Activated T-cell treated with anti-CD3 and anti-CD28 coated beads for 4 hours (primary cell): ENCODE measurements at regions not wholly inside any gene's neighbourhood (a gene's known extent, or its start where the extent isn't known, plus 50 kb on each side); places are given as distances from the start of the nearest gene placed in this dataset.
"Not testable (repeated sequence)": the region's sequence is repeated elsewhere in the genome, so short reads cannot be mapped to it uniquely, and the experiment has no call there.

Experiments used
- DNase-seq: peaks from one replicate; pipeline ENCODE4 v3.0.0-alpha.2; 2020

GRCh38 chr4:81751531-81752289 is 280.0 kb upstream of the RASGEF1B start:
- no peak for DNase-seq

GRCh38 chr4:81747242-81747930 is 275.7 kb upstream of the RASGEF1B start:
- no peak for DNase-seq

- DNase-seq: no peak
Observed at GRCh38 chr4:81746773-81747172, 275.1 kb upstream of the RASGEF1B start.

DNA sequence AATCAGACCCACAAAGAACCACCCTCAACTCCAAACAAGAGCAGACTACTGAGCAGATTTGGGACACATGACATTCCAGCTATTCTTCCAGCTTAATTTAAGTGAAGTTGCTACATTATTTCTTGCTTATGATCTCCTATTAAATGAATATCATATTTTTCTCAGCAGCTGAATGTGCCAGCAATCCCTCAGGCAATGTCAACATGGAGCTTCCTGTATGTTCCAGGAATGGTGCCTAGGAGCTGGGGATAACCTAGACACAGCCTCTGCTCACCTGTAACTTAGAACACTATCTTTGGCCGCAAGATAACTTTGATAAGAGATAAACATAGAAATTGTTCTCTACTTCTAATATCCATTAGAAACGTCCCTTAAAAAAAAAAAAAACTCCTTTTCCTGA is 274.4 kb upstream of the RASGEF1B start:
- DNase-seq: no peak

GRCh38 chr4:81745050-81745449 is 273.3 kb upstream of the RASGEF1B start:
- DNase-seq: no peak

DNA sequence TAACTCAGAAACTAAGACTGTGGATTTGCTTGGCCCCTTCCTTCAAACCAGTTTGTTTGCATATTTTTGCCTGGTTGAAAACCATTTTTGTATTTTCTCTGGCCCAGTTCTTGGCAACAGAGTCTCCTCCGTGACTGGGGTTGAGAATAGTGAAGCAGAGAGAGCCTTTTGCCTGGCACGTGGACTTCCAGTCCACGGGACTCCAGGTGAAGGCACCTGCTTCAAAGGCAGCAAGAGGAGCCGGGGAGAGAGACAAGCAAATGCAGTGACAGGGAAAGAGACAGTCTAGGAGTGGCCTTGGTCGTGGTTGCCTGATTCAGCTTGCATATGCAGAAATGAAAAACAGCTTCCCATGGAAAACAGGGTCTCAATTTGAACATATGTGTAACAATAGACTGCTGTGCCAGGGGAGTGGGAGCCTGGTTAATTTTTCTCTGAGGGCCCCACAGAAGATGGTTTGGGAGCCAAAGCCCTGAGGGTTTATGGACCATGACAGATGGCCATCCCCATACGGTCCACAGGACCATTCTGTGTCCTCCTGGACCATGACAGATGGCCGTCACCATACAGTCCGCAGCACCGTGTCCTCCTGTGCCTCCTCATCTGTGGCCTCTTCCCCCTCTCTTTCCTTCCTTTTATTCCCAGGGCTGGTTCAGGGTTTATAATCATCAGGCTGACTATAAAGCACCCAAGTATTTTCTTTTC is 272.2 kb upstream of the RASGEF1B start:
- DNase-seq: no peak

GRCh38 chr4:81740487-81740886 is 268.8 kb upstream of the RASGEF1B start:
- DNase-seq: no peak

- no peak for DNase-seq
Observed at GRCh38 chr4:81738891-81739290, 267.2 kb upstream of the RASGEF1B start.

DNA sequence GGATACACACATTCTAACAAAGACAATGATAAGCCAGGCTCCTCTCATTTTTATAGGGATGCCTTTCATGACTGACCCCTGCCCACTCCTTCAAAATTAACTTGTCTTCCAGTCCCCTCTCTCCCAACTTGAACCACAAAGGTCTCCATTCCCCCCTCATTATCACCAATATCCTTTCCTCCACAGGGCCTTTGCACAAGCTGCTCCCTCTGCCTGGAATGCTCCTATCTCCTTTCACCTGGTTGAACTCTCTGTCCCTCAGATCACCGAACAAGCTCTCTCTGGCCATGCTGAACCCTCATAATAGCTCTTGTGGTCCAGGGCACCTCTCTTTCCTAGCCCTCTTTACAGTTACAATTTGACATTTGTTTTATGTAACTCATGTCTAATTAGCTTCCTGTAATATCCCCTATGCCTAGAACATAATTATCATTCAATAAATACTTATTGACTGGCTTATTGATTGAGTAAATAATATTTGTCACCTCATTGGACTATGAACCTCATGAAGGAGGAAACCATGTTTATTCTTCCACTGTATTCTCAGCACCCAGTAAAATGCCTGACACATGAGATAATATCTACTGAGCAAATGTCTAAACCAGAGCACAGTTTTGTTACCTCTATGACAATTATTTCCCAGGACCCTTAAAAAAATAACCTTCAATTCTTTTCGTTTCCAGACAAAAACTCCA is 266.3 kb upstream of the RASGEF1B start:
- no peak for DNase-seq

DNA sequence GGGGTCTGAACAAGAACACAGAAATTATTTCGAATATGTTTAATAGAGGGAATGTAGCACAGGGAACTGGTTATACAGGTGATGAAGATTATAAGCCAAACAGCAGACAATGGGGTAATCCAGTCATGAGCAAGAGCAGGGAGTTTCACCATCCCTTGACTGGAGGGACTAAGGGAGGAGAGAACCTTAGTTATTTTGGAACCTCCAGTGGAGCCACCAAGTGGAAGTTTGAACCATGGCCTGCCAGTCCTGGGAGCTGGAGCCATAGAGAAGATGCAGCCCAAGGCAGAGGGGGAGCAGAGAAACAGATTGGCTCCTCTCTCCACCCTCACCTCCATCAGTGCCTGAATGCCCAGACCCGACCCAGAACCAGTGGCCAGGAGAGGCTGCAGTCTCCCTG is 264.6 kb upstream of the RASGEF1B start:
- no peak for DNase-seq

- no peak for DNase-seq
Observed at GRCh38 chr4:81732980-81733379, 261.3 kb upstream of the RASGEF1B start.

DNA sequence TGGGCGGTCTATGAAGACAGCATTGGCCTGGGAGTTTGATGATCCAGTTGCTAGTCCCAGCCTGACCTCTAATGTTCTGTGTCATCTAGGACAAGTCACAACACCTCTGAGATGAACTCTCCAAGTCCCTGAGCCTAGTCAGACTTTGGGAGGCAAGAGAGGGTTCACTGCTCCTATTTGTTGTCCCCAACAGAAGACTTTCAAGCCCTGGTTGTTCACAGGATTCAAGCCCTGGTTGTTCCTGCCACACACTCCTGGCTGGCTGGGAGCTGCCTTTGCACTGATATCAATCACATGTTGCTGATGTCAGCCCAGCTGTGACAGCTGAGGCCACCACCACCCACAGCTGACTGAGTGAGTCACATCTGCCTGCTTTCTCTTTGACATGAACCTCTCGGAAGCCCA is 253.2 kb upstream of the RASGEF1B start:
- peak; percentile 34 for DNase-seq

GRCh38 chr4:81723927-81724587 is 252.3 kb upstream of the RASGEF1B start:
- DNase-seq: no peak

DNA sequence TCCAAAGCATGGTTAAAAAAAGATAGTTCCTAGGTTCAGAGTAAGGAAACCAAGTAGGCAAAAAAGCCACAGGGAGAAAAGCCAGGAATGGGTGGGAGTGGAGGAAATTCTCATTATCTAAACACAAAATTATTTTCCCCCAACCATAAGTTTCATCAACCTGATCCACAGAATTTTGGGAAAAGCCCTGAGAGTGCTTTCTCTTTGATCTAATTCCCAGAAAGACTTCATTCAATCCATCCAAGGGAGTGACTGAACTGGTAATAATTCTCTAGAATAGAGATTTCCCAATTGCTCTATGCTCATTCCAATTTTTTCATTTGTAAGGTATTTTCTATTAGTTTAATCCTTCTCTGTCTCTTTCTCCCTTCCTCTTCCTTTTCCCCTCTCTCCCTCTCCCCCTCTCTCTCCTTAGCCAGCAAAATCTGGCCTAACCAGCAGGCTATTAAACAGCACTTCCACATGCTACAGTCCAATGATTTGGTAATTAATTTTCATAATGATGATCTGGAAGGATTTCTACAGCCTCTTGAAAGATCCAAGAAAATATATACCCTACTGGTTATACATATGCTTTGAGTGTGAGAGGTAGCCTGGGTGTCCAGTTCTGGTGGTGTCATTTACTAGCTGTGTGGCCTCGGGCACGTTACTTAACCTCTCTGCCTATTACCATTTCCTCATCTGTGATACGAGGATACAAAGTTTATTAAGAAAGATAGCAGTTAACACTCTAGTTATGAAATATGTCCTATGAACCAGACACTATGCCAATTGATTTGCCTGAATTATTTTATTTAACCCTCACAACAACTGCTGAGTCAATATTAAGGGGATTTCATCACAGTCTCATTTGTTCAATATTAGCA is 251.5 kb upstream of the RASGEF1B start:
- no peak for DNase-seq

DNA sequence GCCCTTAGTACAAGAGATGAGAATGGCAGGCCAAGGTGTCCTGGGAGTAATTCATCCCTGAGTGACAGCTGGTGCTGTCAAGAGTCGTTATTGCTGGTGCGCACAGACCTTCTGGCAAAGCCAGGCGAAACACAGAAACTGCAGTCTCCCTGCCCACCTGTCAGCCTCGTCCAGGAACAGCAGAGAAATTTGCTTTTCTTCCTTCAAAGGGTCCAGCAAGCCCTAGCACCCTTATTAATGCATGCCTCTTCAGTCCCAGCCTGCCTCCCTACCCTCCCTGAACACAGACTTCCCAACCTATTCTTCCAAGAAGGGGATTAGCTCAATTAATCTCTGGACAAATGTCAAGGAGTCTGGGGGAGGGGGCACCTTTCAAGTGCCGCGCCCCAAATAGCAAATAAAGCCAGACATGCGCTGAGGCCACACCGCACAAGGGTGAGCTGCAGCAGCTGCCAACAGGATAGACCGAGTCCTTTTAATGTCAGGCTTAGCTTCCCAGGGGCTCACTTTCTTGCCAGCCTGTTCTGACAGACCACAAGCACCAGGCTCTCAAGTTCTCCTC is 250.7 kb upstream of the RASGEF1B start:
- no peak for DNase-seq

GRCh38 chr4:81715757-81716156 is 244.1 kb upstream of the RASGEF1B start:
- no peak for DNase-seq

- not testable (repeated sequence) for DNase-seq
Observed at GRCh38 chr4:81715357-81715756, 243.7 kb upstream of the RASGEF1B start.

- no peak for DNase-seq
Observed at GRCh38 chr4:81714291-81714690, 242.6 kb upstream of the RASGEF1B start.

GRCh38 chr4:81712714-81713113 is 241.0 kb upstream of the RASGEF1B start:
- no peak for DNase-seq

DNA sequence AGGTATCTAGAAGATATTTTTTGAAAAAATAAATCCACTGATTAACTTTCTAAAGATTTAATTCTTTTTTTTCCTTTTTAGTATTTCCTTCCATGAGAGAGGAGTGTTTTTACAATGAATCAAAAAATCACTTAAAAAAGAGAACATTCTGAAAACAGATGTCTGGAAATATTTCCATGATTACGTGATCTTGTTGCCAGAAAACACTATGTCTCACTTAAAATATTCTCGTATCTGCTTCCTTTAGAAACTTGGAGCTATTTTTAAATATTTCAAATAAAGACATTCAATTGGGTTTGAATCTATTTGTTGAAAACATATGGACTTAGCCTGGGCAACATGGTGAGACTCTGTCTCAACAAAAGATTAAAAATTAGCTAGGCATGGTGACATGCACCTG is 232.8 kb upstream of the RASGEF1B start:
- no peak for DNase-seq

DNA sequence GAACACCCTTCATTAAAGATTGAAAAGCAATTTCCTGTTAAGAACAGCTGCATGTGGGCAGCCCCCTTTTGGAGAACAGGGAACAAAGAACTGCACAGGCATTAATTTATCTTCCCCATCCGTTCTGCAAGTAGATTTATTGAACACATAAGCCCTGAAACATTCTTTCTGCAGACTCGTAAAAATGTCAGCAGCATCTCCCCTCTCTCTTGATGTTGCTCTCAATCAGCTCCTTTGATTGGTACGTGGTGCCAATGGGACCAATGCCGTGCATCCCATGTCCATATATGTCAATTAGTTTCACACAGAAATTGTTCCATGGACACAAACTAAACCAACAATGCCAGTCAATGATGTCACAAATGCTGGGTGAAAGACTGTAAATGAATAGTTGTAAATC is 228.5 kb upstream of the RASGEF1B start:
- DNase-seq: no peak
